Activated naive CD4-positive, alpha-beta T cell treated with anti-CD3 and anti-CD28 coated beads, Interleukin-2, amount 50 U/mL, for 24 hours (primary cell): ENCODE measurements at regions not wholly inside any gene's neighbourhood (a gene's known extent, or its start where the extent isn't known, plus 50 kb on each side); places are given as distances from the start of the nearest gene placed in this dataset.
"Not testable (repeated sequence)": the region's sequence is repeated elsewhere in the genome, so short reads cannot be mapped to it uniquely, and the experiment has no call there.

Experiments used
- H3K27ac Mint-ChIP-seq: one replicate; pipeline ENCODE4 v1.8.0; 2021; ENCODE audit warnings: mild to moderate bottlenecking, mixed read lengths
- H3K27me3 Mint-ChIP-seq: one replicate; pipeline ENCODE4 v1.8.0; 2021; ENCODE audit warnings: mixed read lengths
- H3K36me3 Mint-ChIP-seq: one replicate; pipeline ENCODE4 v1.8.0; 2021; ENCODE audit warnings: mixed read lengths
- H3K4me1 Mint-ChIP-seq: one replicate; pipeline ENCODE4 v1.8.0; 2021; ENCODE audit warnings: mixed read lengths
- H3K4me3 Mint-ChIP-seq: one replicate; pipeline ENCODE4 v1.8.0; 2021; ENCODE audit warnings: mild to moderate bottlenecking, mixed read lengths
- H3K9me3 Mint-ChIP-seq: one replicate; pipeline ENCODE4 v1.8.0; 2021; ENCODE audit warnings: mixed read lengths

GRCh38 chr2:42977270-42978174, 185.1 kb upstream of the HAAO start:
- no peak overlapping the region for H3K4me3 Mint-ChIP-seq
- peaks cover 4% of the 10 kb centered on the region for H3K4me1 Mint-ChIP-seq
- H3K9me3 Mint-ChIP-seq: no peaks in the 10 kb centered on the region
- H3K27ac Mint-ChIP-seq: no peak overlapping the region
- H3K27me3 Mint-ChIP-seq: no peaks in the 10 kb centered on the region
- H3K36me3 Mint-ChIP-seq: no peaks in the 10 kb centered on the region

GRCh38 chr2:42976351-42976750, 184.0 kb upstream of the HAAO start:
- Mint-ChIP-seq H3K36me3 (no peaks in the 10 kb centered on the region), H3K27ac (no peak overlapping the region), H3K4me1 (peaks cover 4% of the 10 kb centered on the region), H3K9me3 (no peaks in the 10 kb centered on the region), H3K4me3 (no peak overlapping the region), H3K27me3 (no peaks in the 10 kb centered on the region)

- Mint-ChIP-seq H3K36me3 (no peaks in the 10 kb centered on the region), H3K4me1 (peaks cover 4% of the 10 kb centered on the region), H3K4me3 (no peak overlapping the region), H3K9me3 (no peaks in the 10 kb centered on the region), H3K27me3 (no peaks in the 10 kb centered on the region), H3K27ac (no peak overlapping the region)
These were observed 182.6 kb upstream of the HAAO start for GRCh38 chr2:42974721-42975717.

- Mint-ChIP-seq H3K27me3 (no peaks in the 10 kb centered on the region), H3K4me3 (no peak overlapping the region), H3K4me1 (peaks cover 4% of the 10 kb centered on the region), H3K9me3 (no peaks in the 10 kb centered on the region), H3K27ac (no peak overlapping the region), H3K36me3 (no peaks in the 10 kb centered on the region)
These were observed 181.9 kb upstream of the HAAO start for GRCh38 chr2:42974169-42974720.

GRCh38 chr2:42973726-42974125, 181.3 kb upstream of the HAAO start:
- no peaks in the 10 kb centered on the region for H3K27me3 Mint-ChIP-seq
- H3K9me3 Mint-ChIP-seq: no peaks in the 10 kb centered on the region
- H3K4me1 Mint-ChIP-seq: peaks cover 4% of the 10 kb centered on the region
- no peak overlapping the region for H3K4me3 Mint-ChIP-seq
- no peak overlapping the region for H3K27ac Mint-ChIP-seq
- H3K36me3 Mint-ChIP-seq: no peaks in the 10 kb centered on the region

GRCh38 chr2:42972933-42973516, 180.6 kb upstream of the HAAO start:
- H3K4me3 Mint-ChIP-seq, H3K4me1 Mint-ChIP-seq, H3K27me3 Mint-ChIP-seq, H3K36me3 Mint-ChIP-seq, H3K9me3 Mint-ChIP-seq, H3K27ac Mint-ChIP-seq: not testable (repeated sequence)

- H3K36me3 Mint-ChIP-seq: no peaks in the 10 kb centered on the region
- no peak overlapping the region for H3K27ac Mint-ChIP-seq
- H3K27me3 Mint-ChIP-seq: no peaks in the 10 kb centered on the region
- no peaks in the 10 kb centered on the region for H3K9me3 Mint-ChIP-seq
- peaks cover 3% of the 10 kb centered on the region for H3K4me1 Mint-ChIP-seq
- no peak overlapping the region for H3K4me3 Mint-ChIP-seq
These were observed 179.8 kb upstream of the HAAO start for GRCh38 chr2:42971947-42972736.

GRCh38 chr2:42971381-42971780, 179.0 kb upstream of the HAAO start:
- Mint-ChIP-seq H3K4me3 (no peak overlapping the region), H3K9me3 (no peaks in the 10 kb centered on the region), H3K27ac (no peak overlapping the region), H3K36me3 (no peaks in the 10 kb centered on the region), H3K4me1 (no peaks in the 10 kb centered on the region), H3K27me3 (no peaks in the 10 kb centered on the region)

GRCh38 chr2:42970151-42970550, 177.8 kb upstream of the HAAO start:
- Mint-ChIP-seq H3K27ac (no peak overlapping the region), H3K9me3 (no peaks in the 10 kb centered on the region), H3K27me3 (no peaks in the 10 kb centered on the region), H3K4me3 (no peak overlapping the region), H3K36me3 (no peaks in the 10 kb centered on the region), H3K4me1 (no peaks in the 10 kb centered on the region)

GRCh38 chr2:42969231-42970150, 177.1 kb upstream of the HAAO start:
- no peaks in the 10 kb centered on the region for H3K36me3 Mint-ChIP-seq
- H3K27ac Mint-ChIP-seq: no peak overlapping the region
- no peak overlapping the region for H3K4me3 Mint-ChIP-seq
- no peaks in the 10 kb centered on the region for H3K9me3 Mint-ChIP-seq
- no peaks in the 10 kb centered on the region for H3K4me1 Mint-ChIP-seq
- H3K27me3 Mint-ChIP-seq: no peaks in the 10 kb centered on the region

GRCh38 chr2:42967959-42968674, 175.7 kb upstream of the HAAO start:
- H3K4me3 Mint-ChIP-seq: no peak overlapping the region
- H3K36me3 Mint-ChIP-seq: no peaks in the 10 kb centered on the region
- no peak overlapping the region for H3K27ac Mint-ChIP-seq
- peaks cover under 1% of the 10 kb centered on the region for H3K4me1 Mint-ChIP-seq
- H3K9me3 Mint-ChIP-seq: no peaks in the 10 kb centered on the region
- H3K27me3 Mint-ChIP-seq: peaks cover under 1% of the 10 kb centered on the region

GRCh38 chr2:42965910-42966309, 173.5 kb upstream of the HAAO start:
- Mint-ChIP-seq H3K27me3 (peaks cover 7% of the 10 kb centered on the region), H3K36me3 (no peaks in the 10 kb centered on the region), H3K4me3 (no peak overlapping the region), H3K4me1 (peaks cover 13% of the 10 kb centered on the region), H3K9me3 (no peaks in the 10 kb centered on the region), H3K27ac (no peak overlapping the region)

GRCh38 chr2:42965196-42965595, 172.8 kb upstream of the HAAO start:
- Mint-ChIP-seq H3K4me3 (no peak overlapping the region), H3K27ac (no peak overlapping the region), H3K4me1 (peaks cover 13% of the 10 kb centered on the region)

More at GRCh38 chr2:42965196-42965595, 172.8 kb upstream of the HAAO start:
- H3K27me3 Mint-ChIP-seq: peaks cover 8% of the 10 kb centered on the region
- H3K9me3 Mint-ChIP-seq: no peaks in the 10 kb centered on the region
- no peaks in the 10 kb centered on the region for H3K36me3 Mint-ChIP-seq
